GM18505 (cell line): ENCODE measurements at regions not wholly inside any gene's neighbourhood (a gene's known extent, or its start where the extent isn't known, plus 50 kb on each side); places are given as distances from the start of the nearest gene placed in this dataset.
"Not testable (repeated sequence)": the region's sequence is repeated elsewhere in the genome, so short reads cannot be mapped to it uniquely, and the experiment has no call there.

Source experiments
- ATAC-seq: cut with Tn5 transposase; IDR thresholded peaks from one replicate; pipeline ENCODE4 v1.9.1; 2021; ENCODE audit not compliant: unreplicated experiment
- POLR2A ChIP-seq: IDR thresholded peaks from 4 replicates; pipeline ENCODE4 v1.6.1; 2011; ENCODE audit warnings: borderline replicate concordance; ENCODE audit not compliant: insufficient read depth, insufficient read length; ENCODE audit errors: extremely low read depth

- TF ChIP-seq POLR2A: no peak
Observed at GRCh38 chr12:20040831-20041230, 327.5 kb upstream of the PDE3A start.

GRCh38 chr12:20044351-20044750 is 324.0 kb upstream of the PDE3A start:
- no peak for ATAC-seq
- no peak for TF ChIP-seq POLR2A

More at GRCh38 chr12:20040831-20041230, 327.5 kb upstream of the PDE3A start:
- no peak for ATAC-seq

GRCh38 chr12:20044846-20045245 is 323.5 kb upstream of the PDE3A start:
- no peak for TF ChIP-seq POLR2A
- ATAC-seq: no peak

- TF ChIP-seq POLR2A: no peak
- no peak for ATAC-seq
Observed at GRCh38 chr12:20047901-20048300, 320.4 kb upstream of the PDE3A start.

GRCh38 chr12:20050221-20050620 is 318.1 kb upstream of the PDE3A start:
- ATAC-seq: no peak

GRCh38 chr12:20053782-20054181 is 314.6 kb upstream of the PDE3A start:
- ATAC-seq: no peak
- no peak for TF ChIP-seq POLR2A

More at GRCh38 chr12:20050221-20050620, 318.1 kb upstream of the PDE3A start:
- TF ChIP-seq POLR2A: no peak

- no peak for TF ChIP-seq POLR2A
- no peak for ATAC-seq
Observed at GRCh38 chr12:20055856-20056255, 312.5 kb upstream of the PDE3A start.

- ATAC-seq: no peak
- no peak for TF ChIP-seq POLR2A
Observed at GRCh38 chr12:20057398-20057797, 310.9 kb upstream of the PDE3A start.

GRCh38 chr12:20063116-20063515 is 305.2 kb upstream of the PDE3A start:
- TF ChIP-seq POLR2A: no peak
- no peak for ATAC-seq

GRCh38 chr12:20077618-20078017 is 290.7 kb upstream of the PDE3A start:
- ATAC-seq: no peak
- no peak for TF ChIP-seq POLR2A

- no peak for TF ChIP-seq POLR2A
- no peak for ATAC-seq
Observed at GRCh38 chr12:20089077-20089476, 279.3 kb upstream of the PDE3A start.

- ATAC-seq: not testable (repeated sequence)
Observed at GRCh38 chr12:20093190-20093810, 275.0 kb upstream of the PDE3A start.

- TF ChIP-seq POLR2A: no peak
- no peak for ATAC-seq
Observed at GRCh38 chr12:20096430-20096829, 271.9 kb upstream of the PDE3A start.

GRCh38 chr12:20097626-20098025 is 270.7 kb upstream of the PDE3A start:
- ATAC-seq: no peak
- no peak for TF ChIP-seq POLR2A
